NCI-H748 (cell line): ENCODE measurements at regions not wholly inside any gene's neighbourhood (a gene's known extent, or its start where the extent isn't known, plus 50 kb on each side); places are given as distances from the start of the nearest gene placed in this dataset.
"Not testable (repeated sequence)": the region's sequence is repeated elsewhere in the genome, so short reads cannot be mapped to it uniquely, and the experiment has no call there.

ENCODE experiments used
- DNase-seq: peaks from one replicate; lab custom pipeline; 2025; ENCODE audit not compliant: unreplicated experiment; lab: John Stamatoyannopoulos, UW

DNA sequence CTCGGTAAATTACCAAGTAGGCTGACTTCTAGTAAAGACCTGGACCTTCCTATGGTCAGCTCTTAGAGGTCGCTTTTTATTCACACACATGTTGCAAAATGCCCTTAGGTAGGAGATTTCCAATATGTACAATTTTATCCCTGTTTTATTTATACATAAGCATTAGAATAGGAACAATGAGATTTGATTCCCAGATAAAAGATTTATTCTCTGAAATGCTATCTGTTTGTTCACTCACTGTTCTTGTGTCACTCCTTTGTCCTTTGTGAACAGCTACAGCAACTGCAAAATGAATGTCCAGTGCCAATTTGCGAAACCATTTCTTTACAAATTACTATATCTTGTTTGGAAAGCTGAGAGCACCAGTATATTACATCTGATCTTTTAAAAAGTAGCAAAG lies 991.5 kb upstream of the TYRP1 start:
- no peak for DNase-seq

DNA sequence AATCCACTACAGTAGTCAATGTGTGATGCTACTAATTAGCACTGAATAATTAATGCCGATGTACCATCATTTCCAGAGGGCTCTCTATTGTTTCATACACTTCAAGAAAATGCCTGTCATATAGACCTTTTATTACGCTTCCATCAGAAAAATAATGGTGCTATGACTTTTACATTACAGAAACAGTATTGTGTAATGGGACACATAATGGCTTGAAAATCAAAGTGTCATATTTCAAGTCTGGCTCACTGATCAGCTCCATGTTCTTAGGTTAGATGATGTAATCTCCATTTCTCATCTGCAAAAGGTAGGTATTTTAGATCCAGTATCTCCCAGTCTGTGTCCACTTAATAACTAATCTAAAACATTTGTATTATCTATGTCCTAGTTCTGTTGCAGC lies 990.6 kb upstream of the TYRP1 start:
- DNase-seq: peak; percentile 68

DNA sequence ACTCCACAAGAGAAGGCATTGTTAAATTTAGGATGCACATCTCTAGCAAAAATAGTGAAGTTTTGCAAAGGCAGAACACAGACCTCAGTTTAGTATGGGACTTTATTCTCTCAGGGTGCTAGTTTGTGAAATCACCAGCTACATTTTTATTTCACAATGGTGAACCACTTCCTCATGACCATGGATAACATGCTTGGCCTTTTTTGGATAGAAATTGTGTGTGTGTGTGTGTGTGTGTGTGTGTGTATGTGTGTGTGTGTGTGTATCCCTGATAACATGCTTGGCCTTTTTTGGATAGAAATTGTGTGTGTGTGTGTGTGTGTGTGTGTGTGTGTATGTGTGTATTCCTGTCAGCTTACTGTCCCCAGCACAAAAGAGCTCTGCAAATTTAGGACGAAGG lies 989.0 kb upstream of the TYRP1 start:
- DNase-seq: not testable (repeated sequence)

DNA sequence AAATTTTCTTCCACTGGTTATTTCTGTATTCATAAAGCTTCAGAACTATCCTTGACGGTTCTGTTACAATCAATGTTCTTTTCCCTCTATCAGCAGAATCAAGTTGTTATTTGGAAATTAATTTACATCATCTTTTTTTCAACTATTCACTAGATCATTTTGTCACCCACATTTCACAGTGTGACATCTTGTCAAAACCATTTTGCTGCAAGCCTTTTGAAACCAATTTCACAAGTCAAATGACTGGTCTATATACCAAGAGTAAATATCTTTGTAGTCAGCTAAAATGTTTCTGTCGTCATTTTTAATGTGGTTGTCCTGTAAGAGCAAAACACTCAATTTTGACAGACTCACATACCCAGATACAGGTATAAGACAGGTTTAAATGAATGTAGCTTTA lies 984.3 kb upstream of the TYRP1 start:
- DNase-seq: no peak

DNA sequence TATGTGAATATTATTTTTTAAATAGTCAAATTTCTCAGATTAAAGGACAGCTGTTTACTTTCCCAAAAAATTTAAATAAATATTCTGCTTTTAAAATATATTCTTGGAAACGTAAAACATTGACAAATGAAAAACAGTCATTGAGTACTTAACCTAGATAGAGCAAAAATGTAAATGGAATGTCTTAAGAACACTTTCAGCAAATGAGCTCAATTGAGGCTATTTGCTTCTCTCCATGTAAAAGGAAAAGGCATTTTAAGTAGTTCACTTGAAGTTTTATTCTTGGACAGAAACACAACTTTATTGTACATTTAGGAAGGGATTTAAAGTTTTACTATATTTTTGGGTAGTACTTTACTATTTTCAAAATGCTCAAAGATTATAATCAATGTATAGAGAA lies 983.6 kb upstream of the TYRP1 start:
- no peak for DNase-seq

DNA sequence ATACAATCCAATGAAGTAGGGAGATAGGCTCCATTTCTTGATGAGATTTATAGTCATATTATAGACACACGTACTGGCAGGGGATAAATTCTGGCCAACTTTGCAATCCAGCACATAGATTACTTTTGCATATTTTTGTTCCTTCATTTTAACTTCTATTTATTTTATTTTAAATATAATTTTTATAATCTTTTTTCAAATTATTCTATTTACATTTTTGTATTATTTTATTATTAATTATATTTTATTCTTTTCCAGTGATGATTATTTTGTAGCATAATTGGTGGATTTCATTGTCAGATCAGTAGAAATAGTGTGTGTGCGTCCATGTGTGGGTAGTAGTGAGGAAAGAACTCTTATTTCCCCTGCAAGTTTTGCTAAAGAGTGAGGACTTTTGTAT lies 980.1 kb upstream of the TYRP1 start:
- no peak for DNase-seq

DNA sequence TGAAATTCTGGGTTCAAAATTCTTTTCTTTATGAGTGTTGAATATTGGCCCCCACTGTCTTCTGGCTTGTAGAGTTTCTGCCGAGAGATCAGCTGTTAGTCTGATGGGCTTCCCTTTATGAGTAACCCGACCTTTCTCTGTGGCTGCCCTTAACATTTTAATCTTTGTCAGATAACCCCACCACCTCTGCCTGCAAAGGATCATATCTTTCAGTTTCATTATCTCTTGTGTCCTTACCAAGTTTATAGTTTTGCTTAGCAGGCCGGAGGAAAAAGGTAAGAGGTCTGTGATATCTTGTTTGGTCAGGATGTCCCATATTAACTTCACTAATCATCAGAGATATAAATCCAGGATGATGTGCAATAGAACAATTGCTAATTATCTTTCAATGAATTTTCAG lies 970.2 kb upstream of the TYRP1 start:
- no peak for DNase-seq

DNA sequence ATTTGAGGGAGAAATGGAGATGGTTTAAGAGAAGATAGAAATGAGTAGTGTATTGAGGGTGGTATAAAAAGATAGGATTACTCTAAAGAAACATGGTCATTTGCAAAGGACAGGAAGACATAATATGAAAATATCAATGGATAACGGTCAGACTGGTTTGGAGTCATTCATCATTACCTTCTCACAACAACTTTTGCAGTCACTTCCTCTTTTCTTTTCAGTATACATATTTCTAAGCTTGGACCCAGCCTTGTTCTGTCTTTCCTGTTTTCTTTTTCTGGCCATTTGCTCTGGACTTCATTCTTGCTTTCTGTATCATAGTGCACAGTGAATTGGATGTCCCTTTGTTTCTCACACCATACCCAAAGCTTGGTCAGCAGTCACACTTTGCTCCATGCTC lies 966.5 kb upstream of the TYRP1 start:
- DNase-seq: no peak

DNA sequence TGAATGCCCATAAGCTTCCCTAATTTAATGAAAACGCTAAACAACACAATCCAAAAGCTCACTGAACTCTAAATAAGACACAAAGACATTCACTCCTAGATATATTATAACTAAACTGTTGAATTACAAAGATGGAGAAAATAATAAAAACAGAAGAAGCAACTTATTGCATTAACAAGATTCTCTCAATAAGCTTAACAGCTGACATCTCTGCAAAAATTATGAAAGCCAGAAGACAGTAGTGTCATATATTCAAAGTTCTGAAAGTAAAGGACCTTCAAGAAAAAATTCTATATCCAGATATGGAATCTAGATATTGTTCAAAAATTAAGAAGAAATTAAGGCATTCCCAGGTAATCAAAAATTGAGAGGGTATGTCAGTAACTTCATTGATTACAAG lies 957.8 kb upstream of the TYRP1 start:
- peak; percentile 17 for DNase-seq

DNA sequence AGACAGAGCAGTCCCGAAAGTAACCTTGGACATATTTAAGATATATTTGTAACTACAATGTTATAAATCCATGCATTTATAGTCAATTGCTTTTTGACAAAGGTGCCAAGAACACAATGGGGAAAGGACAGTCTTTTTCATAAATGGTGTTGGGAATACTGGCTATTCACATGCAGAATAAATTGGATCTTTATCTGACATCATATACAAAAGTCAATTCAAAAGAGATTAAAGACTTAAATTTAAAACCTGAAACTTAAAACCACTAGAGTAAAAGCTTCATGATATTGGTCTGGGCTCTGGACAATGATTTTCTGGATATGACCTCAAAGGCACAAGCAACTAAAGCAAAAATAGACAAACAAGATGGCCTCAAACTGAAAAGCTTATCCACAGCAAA lies 950.7 kb upstream of the TYRP1 start:
- DNase-seq: no peak

DNA sequence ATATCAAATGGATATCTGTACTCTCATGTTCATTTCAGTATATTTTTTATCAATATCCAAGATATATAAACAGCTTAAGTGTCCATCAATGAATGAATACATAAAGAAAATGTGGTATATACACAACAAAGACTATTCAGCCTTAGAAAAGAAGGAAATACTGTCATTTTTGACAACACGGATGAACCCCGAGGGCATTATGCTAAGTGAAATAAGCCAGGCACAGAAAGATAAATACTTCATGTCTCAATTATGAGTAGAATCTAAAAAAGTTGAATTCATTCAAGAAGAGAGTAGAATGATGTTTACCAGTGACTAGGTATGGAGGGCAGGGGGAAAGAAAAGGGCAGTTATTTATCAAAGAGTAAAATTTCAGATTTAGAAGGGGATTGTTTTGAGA lies 949.8 kb upstream of the TYRP1 start:
- no peak for DNase-seq

DNA sequence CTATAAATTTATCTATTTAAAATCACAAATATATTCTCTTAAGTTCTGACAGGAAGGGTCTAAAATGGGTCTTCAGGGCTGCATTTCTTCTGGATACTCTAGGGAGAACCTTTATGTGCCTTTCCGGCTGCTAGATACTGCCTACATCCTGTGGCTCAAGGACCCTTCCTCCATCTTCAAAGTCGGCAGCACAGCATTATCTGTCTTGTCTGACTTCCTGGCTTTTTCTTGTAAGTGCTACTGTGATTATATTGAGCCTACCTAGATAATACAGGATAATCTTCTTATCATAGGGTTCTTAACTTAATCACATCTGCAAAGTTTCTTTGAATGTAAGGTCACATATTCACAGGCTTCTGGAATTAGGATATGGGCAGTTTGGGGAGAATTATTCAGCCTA lies 943.8 kb upstream of the TYRP1 start:
- no peak for DNase-seq

DNA sequence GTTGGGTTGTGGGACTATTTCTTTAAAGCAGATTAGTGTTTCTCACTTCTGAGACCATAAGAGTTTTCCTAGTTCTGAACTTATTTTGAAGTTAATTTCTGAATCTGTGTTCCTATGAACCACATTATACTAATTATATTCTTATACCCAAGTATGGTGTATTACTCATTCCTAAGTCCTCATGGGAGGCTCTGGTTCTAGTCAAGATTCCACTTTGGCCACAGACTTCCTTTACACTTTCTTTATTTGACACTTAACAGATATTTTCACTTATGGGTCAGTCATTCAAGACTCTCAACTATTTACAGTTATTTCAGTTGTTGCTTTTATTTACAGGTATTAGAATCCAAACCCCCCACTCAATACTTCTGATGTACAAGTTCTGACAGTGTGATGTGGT lies 937.2 kb upstream of the TYRP1 start:
- DNase-seq: no peak

DNA sequence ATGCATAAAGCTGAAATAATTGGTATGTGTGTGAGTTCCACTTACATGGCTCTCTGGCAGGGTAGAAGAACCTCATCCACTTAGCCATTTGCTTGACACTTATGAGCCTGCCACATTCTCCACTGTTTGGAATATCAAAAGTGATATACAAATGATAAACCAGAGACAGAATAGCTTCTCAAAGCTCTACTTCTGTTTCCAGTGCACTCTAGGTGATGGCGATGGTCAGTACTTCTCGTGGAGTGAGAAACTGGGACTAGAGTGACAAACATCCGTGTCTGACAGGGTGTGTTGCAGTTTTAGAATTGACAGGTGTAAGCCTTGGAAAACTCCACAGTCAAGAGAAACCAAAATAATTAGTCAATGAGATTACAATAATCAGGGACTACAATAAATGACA lies 935.8 kb upstream of the TYRP1 start:
- no peak for DNase-seq

DNA sequence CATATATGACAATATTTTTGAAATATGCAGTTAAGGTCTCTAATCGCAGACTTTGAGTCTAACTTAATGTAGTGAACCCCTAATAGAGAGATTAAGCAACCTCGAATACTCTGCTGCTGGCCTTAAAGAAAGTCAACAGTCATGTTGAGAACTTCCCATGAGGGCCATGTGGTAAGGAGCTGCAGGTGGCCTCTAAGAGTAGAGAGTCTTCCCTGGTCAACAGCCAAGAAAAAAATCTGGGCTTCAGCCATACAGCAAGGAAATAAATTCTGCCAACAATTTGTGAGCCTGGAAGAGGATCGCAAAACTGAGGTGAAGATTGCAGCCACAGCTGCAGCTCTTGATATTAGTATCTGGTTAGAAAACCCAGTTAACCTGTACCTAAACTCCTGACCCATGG lies 935.2 kb upstream of the TYRP1 start:
- DNase-seq: no peak

DNA sequence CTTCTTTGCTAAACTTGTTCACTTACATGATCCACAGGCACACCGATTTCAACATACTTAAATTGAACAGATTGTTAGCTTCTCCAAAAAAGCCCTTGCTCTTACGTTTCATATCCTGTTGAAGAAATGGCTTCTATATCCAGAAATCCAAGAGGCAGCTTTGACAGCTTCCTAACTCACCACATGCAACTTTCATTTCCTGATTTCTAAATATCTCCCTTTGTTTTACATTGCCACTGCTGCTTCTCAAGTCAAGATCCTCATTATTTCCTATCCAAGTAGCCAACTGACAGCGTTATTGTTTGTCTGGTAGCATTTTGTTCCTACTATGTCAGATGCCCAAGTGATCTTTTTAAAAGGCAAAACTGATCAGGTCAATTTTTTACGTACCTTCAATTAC lies 913.2 kb upstream of the TYRP1 start:
- no peak for DNase-seq

DNA sequence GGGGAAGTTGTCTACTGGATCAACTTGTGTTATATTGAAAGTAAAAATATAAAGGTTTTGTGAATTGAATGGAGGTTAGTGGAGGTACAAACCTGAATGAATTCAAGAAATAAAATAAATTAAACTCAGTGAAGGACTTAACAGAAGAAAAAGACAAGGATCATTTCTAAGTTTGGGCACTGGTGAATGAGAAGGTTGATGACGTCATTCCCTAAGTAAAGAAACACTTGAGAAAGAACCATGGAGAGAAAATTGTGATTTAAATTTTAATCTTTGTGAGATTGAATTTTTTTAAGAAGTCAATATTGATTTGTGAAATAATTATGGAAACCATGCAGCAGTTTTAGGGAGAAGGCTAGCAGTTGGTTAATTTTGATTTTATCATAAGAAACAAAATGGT lies 900.3 kb upstream of the TYRP1 start:
- DNase-seq: no peak

DNA sequence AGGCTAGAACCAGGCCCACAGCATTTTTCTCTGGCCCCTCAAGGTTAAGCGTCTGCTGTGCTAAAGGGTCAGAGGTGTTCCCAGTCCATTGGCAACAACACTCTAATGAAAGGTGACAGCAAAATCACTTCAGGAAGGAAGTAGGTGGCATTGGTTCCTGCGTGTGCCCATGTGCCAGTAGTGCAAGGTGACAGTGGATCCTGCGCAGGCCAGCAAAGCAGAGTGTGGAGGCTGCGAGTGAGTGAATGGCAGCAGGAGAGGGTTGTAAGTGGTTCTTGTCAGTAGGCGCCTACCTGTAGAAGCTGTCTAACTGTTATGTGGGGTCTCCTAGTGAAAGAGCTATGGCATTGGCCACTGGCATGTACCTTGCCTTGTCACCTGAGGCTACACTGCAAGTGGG lies 898.2 kb upstream of the TYRP1 start:
- DNase-seq: no peak

DNA sequence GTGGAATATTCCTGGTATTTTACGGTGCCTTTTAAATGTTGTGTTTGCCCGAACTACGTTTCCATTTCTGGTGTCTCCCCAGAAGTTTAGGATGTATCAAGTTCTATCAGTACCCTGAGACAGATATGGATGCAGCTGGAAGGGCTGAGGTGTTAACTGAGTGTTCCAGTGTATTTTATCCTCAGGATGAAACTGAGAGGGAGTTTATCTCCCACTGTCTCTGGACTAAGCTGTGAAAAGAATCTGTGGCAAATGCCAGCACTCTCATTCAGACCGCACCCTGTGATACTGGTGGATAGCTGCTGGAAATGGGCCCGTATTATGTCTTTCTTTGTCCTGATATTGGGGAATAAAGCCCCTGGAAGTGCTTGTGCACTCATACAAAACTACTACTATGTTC lies 887.2 kb upstream of the TYRP1 start:
- no peak for DNase-seq

DNA sequence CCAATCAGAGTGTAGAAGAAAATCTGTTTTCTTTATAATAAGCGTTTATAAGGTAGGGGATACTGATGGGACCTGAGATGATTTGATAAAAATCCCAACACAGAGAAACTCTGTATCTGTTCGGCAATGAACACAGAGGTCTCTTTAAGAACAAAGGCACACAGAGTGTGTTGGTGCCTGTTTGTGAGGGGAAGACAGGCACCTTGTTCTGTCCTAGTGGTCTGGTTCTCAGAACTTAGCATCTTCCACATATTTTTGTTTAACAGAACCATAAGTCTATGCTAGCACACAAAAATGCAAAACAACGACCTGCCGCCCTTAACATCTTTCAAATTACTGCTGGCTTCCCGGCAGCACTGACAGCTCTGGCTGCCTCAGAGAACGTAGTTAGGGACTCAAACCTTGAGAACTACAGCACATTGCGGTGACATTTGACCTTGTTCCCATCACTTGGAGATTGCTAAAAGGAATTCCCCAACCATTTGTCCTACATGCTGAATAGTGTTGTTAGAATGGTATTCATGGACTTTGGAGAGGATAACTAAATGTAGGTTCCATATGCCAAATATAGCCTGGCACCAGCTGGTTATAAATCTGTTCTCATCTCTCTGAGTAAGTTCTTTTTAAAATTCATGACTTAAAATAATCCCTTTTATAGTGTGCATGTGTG lies 871.7 kb upstream of the TYRP1 start:
- no peak for DNase-seq

DNA sequence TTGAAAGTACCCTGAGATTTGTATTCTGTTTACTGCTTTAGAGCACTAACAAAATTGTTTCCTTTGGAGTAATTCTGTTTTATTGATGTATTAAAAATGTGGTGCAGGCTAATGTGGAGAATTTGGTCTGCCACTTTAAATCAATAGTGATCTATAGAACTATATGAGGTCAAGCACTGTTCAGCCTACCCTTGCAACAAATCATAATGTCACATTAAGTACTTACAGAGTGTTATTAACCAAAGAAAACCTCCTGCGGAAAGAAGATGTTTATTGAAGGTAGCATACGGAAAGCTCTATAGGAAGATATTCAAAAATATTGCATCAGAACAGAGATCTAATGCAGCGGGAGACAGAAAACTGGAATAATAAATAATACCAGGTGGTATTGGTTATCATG lies 865.0 kb upstream of the TYRP1 start:
- DNase-seq: no peak

DNA sequence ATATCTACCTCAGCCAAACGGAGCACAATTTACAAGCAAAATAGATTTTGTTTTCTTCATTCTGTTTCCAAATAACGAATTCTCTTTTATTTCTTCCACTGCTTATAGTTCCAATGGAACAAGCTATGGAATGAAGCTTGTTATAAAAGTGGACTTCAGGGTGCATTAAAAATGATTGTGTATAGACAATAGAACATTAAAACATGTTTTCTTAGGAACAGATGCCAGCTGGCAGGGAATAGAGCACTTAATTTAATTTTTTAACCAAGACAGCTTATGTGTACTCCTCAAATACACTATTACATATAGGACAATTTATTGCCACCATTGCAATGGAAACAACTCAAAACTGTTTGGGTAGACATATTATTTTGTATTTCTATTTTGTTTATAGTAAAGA lies 860.1 kb upstream of the TYRP1 start:
- no peak for DNase-seq

DNA sequence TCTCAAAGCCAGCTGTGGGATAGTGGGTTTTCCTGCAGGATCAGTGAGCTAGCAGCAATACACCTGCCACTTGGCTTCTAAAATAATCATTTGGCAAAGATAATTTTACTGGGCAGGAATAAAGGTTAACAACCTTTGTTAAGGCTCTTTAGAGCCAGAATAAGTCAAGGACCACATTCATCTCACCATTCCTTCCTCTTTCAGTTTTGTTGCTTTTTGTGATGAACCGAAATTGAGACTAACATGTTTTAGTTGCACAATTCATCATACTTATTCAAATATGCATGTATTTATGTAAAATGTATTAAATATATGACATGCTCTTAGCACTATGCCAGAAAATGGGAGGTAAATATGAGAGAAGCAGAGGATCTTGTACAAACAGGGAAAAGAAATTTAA lies 824.4 kb upstream of the TYRP1 start:
- DNase-seq: no peak

DNA sequence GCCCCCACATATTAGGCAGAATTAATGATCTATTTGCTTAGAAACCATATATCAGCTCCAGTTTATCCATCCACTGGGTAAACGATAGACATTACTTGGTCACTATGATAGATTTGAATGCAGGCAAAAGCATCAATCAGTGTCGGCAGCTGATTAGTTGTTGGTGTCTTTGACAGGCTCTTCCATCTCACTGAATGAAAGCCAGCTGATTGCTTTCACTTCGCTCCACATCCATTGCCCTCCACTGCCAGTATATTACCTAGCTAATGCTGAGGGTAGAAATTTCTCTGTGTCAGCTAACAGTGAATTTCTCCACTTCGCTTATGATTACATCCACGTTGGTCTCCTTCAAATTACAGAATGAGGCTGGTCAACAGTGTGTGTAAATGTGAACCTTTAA lies 821.3 kb upstream of the TYRP1 start:
- peak; percentile 88 for DNase-seq
